ENCODE measurements at regions not wholly inside any gene's neighbourhood (a gene's known extent, or its start where the extent isn't known, plus 50 kb on each side); places are given as distances from the start of the nearest gene placed in this dataset.

GRCh38 chr11:50298182-50298988 is 265.7 kb downstream of the OR4C45 start:
- Histone ChIP-seq H3K79me2 (replicated peaks; ENCODE audit: insufficient read depth) (no peaks in the 10 kb centered on the region), H3K27me3 (ENCODE audit: insufficient read depth) (no peaks in the 10 kb centered on the region), H3K4me2 (no peak overlapping the region), H3K36me3 (ENCODE audit: insufficient read depth) (no peaks in the 10 kb centered on the region), H3K27ac (ENCODE audit: low read depth) (no peak overlapping the region), H3K9me2 (ENCODE audit: insufficient read depth) (no peaks in the 10 kb centered on the region), H3K4me1 (ENCODE audit: insufficient read depth) (no peaks in the 10 kb centered on the region), H3F3A (replicated peaks; ENCODE audit: low read depth) (no peaks in the 10 kb centered on the region), H3K4me3 (no peak overlapping the region), H2AFZ (no peak overlapping the region), H4K20me1 (replicated peaks; ENCODE audit: insufficient read depth) (no peaks in the 10 kb centered on the region)
- no peak overlapping the region for H3K4me3 Mint-ChIP-seq
- ATAC-seq (no peak), DNase-seq (ENCODE audit: low spot score) (no peak)
- H3K9me3 Mint-ChIP-seq = peaks cover 83% of the 10 kb centered on the region
- peaks cover 10% of the 10 kb centered on the region; the same call in 2 of the 3 replicates for H3K36me3 Mint-ChIP-seq (ENCODE audit: low read depth)
- TF ChIP-seq EZH2 (IDR thresholded peaks at IDR 0.05; ENCODE audit: low read depth, unreplicated experiment) = no peak
- no peak for TF ChIP-seq STAT1 (IDR thresholded peaks at IDR 0.05; ENCODE audit: unreplicated experiment)
- TF ChIP-seq JUNB (IDR thresholded peaks at IDR 0.05; ENCODE audit: unreplicated experiment) = no peak
- TF ChIP-seq NANOG (IDR thresholded peaks at IDR 0.05; ENCODE audit: borderline replicate concordance) = no peak
- TF ChIP-seq ZNF114 (CRISPR knock-in tag; IDR thresholded peaks at IDR 0.05) = no peak
- no peak for TF ChIP-seq ZNF331 (CRISPR knock-in tag; IDR thresholded peaks at IDR 0.05; ENCODE audit: low read depth)
- TF ChIP-seq REST (IDR thresholded peaks at IDR 0.05; ENCODE audit: unreplicated experiment) = no peak
- TF ChIP-seq CTCF (conservative IDR thresholded peaks at IDR 0.05; ENCODE audit: low read depth in 2 of 2) = no peak
- TF ChIP-seq ZNF462 (CRISPR knock-in tag; IDR thresholded peaks at IDR 0.05) = no peak
- no peak for TF ChIP-seq CREB1 (CRISPR knock-in tag; IDR thresholded peaks at IDR 0.05; ENCODE audit: low read depth)
- no peak for TF ChIP-seq EZH2phosphoT487 (IDR thresholded peaks at IDR 0.05; ENCODE audit: unreplicated experiment)
- TF ChIP-seq ETS1 (IDR thresholded peaks at IDR 0.05) = no peak
- no peak for TF ChIP-seq POLR2AphosphoS5 (IDR thresholded peaks at IDR 0.05; ENCODE audit: low read depth)
- peaks cover 5% of the 10 kb centered on the region for H3K27me3 Mint-ChIP-seq (ENCODE audit: insufficient read depth, low read depth, poor library complexity)
- H3K27ac Mint-ChIP-seq = no peak overlapping the region
- no peaks in the 10 kb centered on the region for H3K4me1 Mint-ChIP-seq

All from GM23338 (cell line).